HCT116 (cell line): ENCODE measurements at regions not wholly inside any gene's neighbourhood (a gene's known extent, or its start where the extent isn't known, plus 50 kb on each side); places are given as distances from the start of the nearest gene placed in this dataset.

Experiments
- CBX3 ChIP-seq: IDR thresholded peaks from 2 replicates; pipeline ENCODE4 v1.6.1; 2012; ENCODE audit warnings: low read depth
- EZH2 ChIP-seq: fragments of 200-600 bp; sonication (generic); IDR thresholded peaks from 2 replicates; pipeline ENCODE4 v1.6.1; 2017; ENCODE audit warnings: antibody characterized with exemption, mixed run types
- EZH2phosphoT487 ChIP-seq: fragments of 200-600 bp; IDR thresholded peaks from 2 replicates; pipeline ENCODE4 v1.6.1; 2018; ENCODE audit warnings: antibody characterized with exemption, borderline replicate concordance
- MAX ChIP-seq: IDR thresholded peaks from 2 replicates; pipeline ENCODE4 v1.6.1; 2012
- POLR2A ChIP-seq: IDR thresholded peaks from 2 replicates; pipeline ENCODE4 v1.7.0; 2011; ENCODE audit warnings: borderline replicate concordance; ENCODE audit not compliant: insufficient read depth, insufficient read length; ENCODE audit errors: extremely low read depth
- POLR2AphosphoS5 ChIP-seq: IDR thresholded peaks from 2 replicates; pipeline ENCODE4 v1.6.1; 2011; ENCODE audit warnings: mild to moderate bottlenecking, low read depth, low read length, moderate library complexity
- RAD21 ChIP-seq: IDR thresholded peaks from 2 replicates; pipeline ENCODE4 v1.6.1; 2012; ENCODE audit warnings: low read depth, mild to moderate bottlenecking
- SP1 ChIP-seq: IDR thresholded peaks from 2 replicates; pipeline ENCODE4 v1.6.1; 2012; ENCODE audit warnings: low read depth
- TCF7L2 ChIP-seq: IDR thresholded peaks from 2 replicates; pipeline ENCODE4 v1.7.0; 2011; ENCODE audit warnings: borderline replicate concordance, inconsistent platforms; ENCODE audit not compliant: insufficient read depth, insufficient read length; ENCODE audit errors: extremely low read depth
- ZNF274 ChIP-seq: fragments of 200-500 bp; sonication (Bioruptor generic); IDR thresholded peaks from 2 replicates; pipeline ENCODE4 v1.6.1; 2014; ENCODE audit warnings: mild to moderate bottlenecking, low read depth, low read length, inconsistent platforms
- TF ChIP-seq, protein P1 (sequence below), 3 experiments: fragments of 200-600 bp in 1 of 3; sonication (generic) in 1 of 3; IDR thresholded peaks in 2 of 3; conservative IDR thresholded peaks in 1 of 3; 2 replicates each; pipeline ENCODE4 v1.5.1; 2012 to 2017; ENCODE audit warnings: low read depth in 2 of 3, low read length in 2 of 3, antibody characterized with exemption in 1 of 3, borderline replicate concordance in 1 of 3, control low read depth in 1 of 3, mild to moderate bottlenecking in 1 of 3, mixed read lengths in 1 of 3, mixed run types in 1 of 3, moderate library complexity in 1 of 3; ENCODE audit not compliant: insufficient read depth in 1 of 3

GRCh38 chr5:167107684-167108083 lies 1183.8 kb upstream of the WWC1 start:
- TF ChIP-seq EZH2 (no peak), POLR2A (no peak), ZNF274 (no peak), POLR2AphosphoS5 (no peak), RAD21 (no peak), EZH2phosphoT487 (no peak), MAX (no peak), SP1 (no peak), CBX3 (no peak), TCF7L2 (no peak)
- TF ChIP-seq, protein P1, sequence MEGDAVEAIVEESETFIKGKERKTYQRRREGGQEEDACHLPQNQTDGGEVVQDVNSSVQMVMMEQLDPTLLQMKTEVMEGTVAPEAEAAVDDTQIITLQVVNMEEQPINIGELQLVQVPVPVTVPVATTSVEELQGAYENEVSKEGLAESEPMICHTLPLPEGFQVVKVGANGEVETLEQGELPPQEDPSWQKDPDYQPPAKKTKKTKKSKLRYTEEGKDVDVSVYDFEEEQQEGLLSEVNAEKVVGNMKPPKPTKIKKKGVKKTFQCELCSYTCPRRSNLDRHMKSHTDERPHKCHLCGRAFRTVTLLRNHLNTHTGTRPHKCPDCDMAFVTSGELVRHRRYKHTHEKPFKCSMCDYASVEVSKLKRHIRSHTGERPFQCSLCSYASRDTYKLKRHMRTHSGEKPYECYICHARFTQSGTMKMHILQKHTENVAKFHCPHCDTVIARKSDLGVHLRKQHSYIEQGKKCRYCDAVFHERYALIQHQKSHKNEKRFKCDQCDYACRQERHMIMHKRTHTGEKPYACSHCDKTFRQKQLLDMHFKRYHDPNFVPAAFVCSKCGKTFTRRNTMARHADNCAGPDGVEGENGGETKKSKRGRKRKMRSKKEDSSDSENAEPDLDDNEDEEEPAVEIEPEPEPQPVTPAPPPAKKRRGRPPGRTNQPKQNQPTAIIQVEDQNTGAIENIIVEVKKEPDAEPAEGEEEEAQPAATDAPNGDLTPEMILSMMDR (IDR thresholded peaks at IDR 0.05 in 2 of 3, conservative IDR thresholded peaks at IDR 0.05 in 1 of 3; ENCODE audit: borderline replicate concordance in 1 of 3, insufficient read depth in 1 of 3, low read depth in 2 of 3, low read length in 2 of 3), result no peak
